ENCODE measurements at regions not wholly inside any gene's neighbourhood (a gene's known extent, or its start where the extent isn't known, plus 50 kb on each side); places are given as distances from the start of the nearest gene placed in this dataset.

GRCh38 chr17:63275318-63275970, 170.7 kb downstream of the CYB561 start (continued):
- TF ChIP-seq SIX5 (IDR thresholded peaks at IDR 0.05; ENCODE audit: borderline replicate concordance in 1 of 2, insufficient read depth in 1 of 2, low read depth in 1 of 2, low read length in 2 of 2), result no peak
- TF ChIP-seq NR0B1 (IDR thresholded peaks at IDR 0.05; ENCODE audit: partially characterized antibody), result no peak
- TF ChIP-seq MAFF (IDR thresholded peaks at IDR 0.05; ENCODE audit: low read length), result peak; percentile 36; the same call in 1 of the 2 replicates
- TF ChIP-seq ZBTB26 (CRISPR knock-in tag; IDR thresholded peaks at IDR 0.05), result no peak
- no peak for TF ChIP-seq ZNF609 (CRISPR knock-in tag; IDR thresholded peaks at IDR 0.05; ENCODE audit: borderline replicate concordance)
- no peak for TF ChIP-seq RBM14 (IDR thresholded peaks at IDR 0.05; ENCODE audit: borderline replicate concordance, insufficient read depth, low read depth, low read length)
- TF ChIP-seq SMARCA4 (IDR thresholded peaks at IDR 0.05), result peak; percentile 83
- no peak for TF ChIP-seq TAL1 (IDR thresholded peaks at IDR 0.05)
- no peak for TF ChIP-seq SPI1 (IDR thresholded peaks at IDR 0.05; ENCODE audit: borderline replicate concordance, low read depth, low read length)
- TF ChIP-seq CAMTA2 (CRISPR knock-in tag; conservative IDR thresholded peaks at IDR 0.05), result no peak
- TF ChIP-seq HMG20B (CRISPR knock-in tag; IDR thresholded peaks at IDR 0.05), result no peak
- no peak for TF ChIP-seq HOMEZ (CRISPR knock-in tag; IDR thresholded peaks at IDR 0.05)
- TF ChIP-seq CCNT2 (IDR thresholded peaks at IDR 0.05; ENCODE audit: borderline replicate concordance, extremely low read depth, insufficient read length, low read depth, low read length), result no peak
- no peak for TF ChIP-seq ZNF551 (CRISPR knock-in tag; IDR thresholded peaks at IDR 0.05)
- TF ChIP-seq IRF9 (tag; IDR thresholded peaks at IDR 0.05), result no peak
- TF ChIP-seq RBM34 (IDR thresholded peaks at IDR 0.05; ENCODE audit: borderline replicate concordance, insufficient read depth, low read length), result no peak
- no peak for TF ChIP-seq GTF2F1 (IDR thresholded peaks at IDR 0.05; ENCODE audit: low read depth, low read length)
- TF ChIP-seq ZNF699 (CRISPR knock-in tag; IDR thresholded peaks at IDR 0.05; ENCODE audit: insufficient replicate concordance), result no peak
